Left kidney (tissue), 1 donor: ENCODE measurements at regions not wholly inside any gene's neighbourhood (a gene's known extent, or its start where the extent isn't known, plus 50 kb on each side); places are given as distances from the start of the nearest gene placed in this dataset.

ENCODE experiments used
- DNase-seq: peaks from one replicate; pipeline ENCODE4 v3.0.0-alpha.2; 2013

- DNase-seq = no peak
These were observed 158.7 kb downstream of the TDRD15 start for GRCh38 chr2:21282515-21282898.

GRCh38 chr2:21288299-21288698, 164.5 kb downstream of the TDRD15 start:
- no peak for DNase-seq

GRCh38 chr2:21288739-21289520, 165.2 kb downstream of the TDRD15 start:
- DNase-seq = no peak

- no peak for DNase-seq
These were observed 165.8 kb downstream of the TDRD15 start for GRCh38 chr2:21289551-21289950.

GRCh38 chr2:21289989-21290388, 166.2 kb downstream of the TDRD15 start:
- DNase-seq = no peak

GRCh38 chr2:21291426-21291825, 167.7 kb downstream of the TDRD15 start:
- no peak for DNase-seq

GRCh38 chr2:21294446-21294845, 170.7 kb downstream of the TDRD15 start:
- DNase-seq = no peak

- no peak for DNase-seq
These were observed 175.6 kb downstream of the TDRD15 start for GRCh38 chr2:21299411-21299810.

GRCh38 chr2:21301871-21302455, 178.2 kb downstream of the TDRD15 start:
- DNase-seq = no peak

- DNase-seq = no peak
These were observed 180.1 kb downstream of the TDRD15 start for GRCh38 chr2:21303876-21304275.

GRCh38 chr2:21305581-21305980, 181.8 kb downstream of the TDRD15 start:
- no peak for DNase-seq

GRCh38 chr2:21306235-21306634, 182.5 kb downstream of the TDRD15 start:
- no peak for DNase-seq

GRCh38 chr2:21307037-21307436, 183.3 kb downstream of the TDRD15 start:
- no peak for DNase-seq

- no peak for DNase-seq
These were observed 186.7 kb downstream of the TDRD15 start for GRCh38 chr2:21310493-21310892.

- no peak for DNase-seq
These were observed 190.6 kb downstream of the TDRD15 start for GRCh38 chr2:21314322-21314835.

- peak; percentile 55 for DNase-seq
These were observed 193.4 kb downstream of the TDRD15 start for GRCh38 chr2:21317131-21317530.

GRCh38 chr2:21318263-21318662, 194.5 kb downstream of the TDRD15 start:
- DNase-seq = no peak

- DNase-seq = no peak
These were observed 202.4 kb downstream of the TDRD15 start for GRCh38 chr2:21326152-21326551.

- DNase-seq = no peak
These were observed 204.4 kb downstream of the TDRD15 start for GRCh38 chr2:21328177-21328576.

GRCh38 chr2:21330786-21331391, 207.1 kb downstream of the TDRD15 start:
- no peak for DNase-seq

- DNase-seq = no peak
These were observed 208.0 kb downstream of the TDRD15 start for GRCh38 chr2:21331625-21332370.

GRCh38 chr2:21332993-21333625, 209.3 kb downstream of the TDRD15 start:
- DNase-seq = no peak
